ENCODE measurements at regions not wholly inside any gene's neighbourhood (a gene's known extent, or its start where the extent isn't known, plus 50 kb on each side); places are given as distances from the start of the nearest gene placed in this dataset.
"Not testable (repeated sequence)": the region's sequence is repeated elsewhere in the genome, so short reads cannot be mapped to it uniquely, and the experiment has no call there.

GRCh38 chr12:19671695-19672094 lies 232.4 kb downstream of the AEBP2 start:
- DNase-seq (ENCODE audit: low spot score): no peak
- Histone ChIP-seq H3K4me1 (no peaks in the 10 kb centered on the region), H3K9me3 (no peaks in the 10 kb centered on the region), H3K4me3 (no peak overlapping the region), H3K36me3 (no peaks in the 10 kb centered on the region), H3K27me3 (no peaks in the 10 kb centered on the region), H3K27ac (no peak overlapping the region)
- TF ChIP-seq CTCF (IDR thresholded peaks at IDR 0.05): no peak

GRCh38 chr12:19674437-19674836 lies 235.1 kb downstream of the AEBP2 start:
- Histone ChIP-seq H3K4me1 (no peaks in the 10 kb centered on the region), H3K27me3 (no peaks in the 10 kb centered on the region), H3K9me3 (peaks cover 0 to 11% of the 10 kb centered on the region in 2 donors), H3K27ac (no peak overlapping the region), H3K4me3 (no peak overlapping the region), H3K36me3 (no peaks in the 10 kb centered on the region)
- DNase-seq (ENCODE audit: low spot score): no peak
- TF ChIP-seq CTCF (IDR thresholded peaks at IDR 0.05): no peak

- Histone ChIP-seq H3K27ac (no peak overlapping the region), H3K4me1 (no peaks in the 10 kb centered on the region), H3K4me3 (no peak overlapping the region), H3K36me3 (no peaks in the 10 kb centered on the region), H3K27me3 (no peaks in the 10 kb centered on the region), H3K9me3 (peaks cover 0 to 17% of the 10 kb centered on the region in 2 donors)
- no peak for TF ChIP-seq CTCF (IDR thresholded peaks at IDR 0.05)
- DNase-seq (ENCODE audit: low spot score): no peak
These were observed 236.1 kb downstream of the AEBP2 start for GRCh38 chr12:19675361-19675760.

GRCh38 chr12:19678501-19678900 lies 239.2 kb downstream of the AEBP2 start:
- not testable (repeated sequence) for H3K36me3 ChIP-seq; DNase-seq (ENCODE audit: low spot score); H3K4me3 ChIP-seq; H3K27me3 ChIP-seq; H3K4me1 ChIP-seq; H3K27ac ChIP-seq
- H3K9me3 ChIP-seq: peaks cover 0 to 17% of the 10 kb centered on the region in 2 donors

- Histone ChIP-seq H3K27ac (no peak overlapping the region), H3K27me3 (no peaks in the 10 kb centered on the region), H3K9me3 (peaks cover 0 to 17% of the 10 kb centered on the region in 2 donors), H3K36me3 (no peaks in the 10 kb centered on the region), H3K4me1 (no peaks in the 10 kb centered on the region), H3K4me3 (no peak overlapping the region)
- no peak for DNase-seq (ENCODE audit: low spot score)
- no peak for TF ChIP-seq CTCF (IDR thresholded peaks at IDR 0.05)
These were observed 241.7 kb downstream of the AEBP2 start for GRCh38 chr12:19681007-19681406.

- Histone ChIP-seq H3K27me3 (no peaks in the 10 kb centered on the region), H3K4me3 (no peak overlapping the region), H3K27ac (peak overlapping the region in 1 of 2 donors; percentile 35), H3K4me1 (no peaks in the 10 kb centered on the region), H3K9me3 (peaks cover 0 to 10% of the 10 kb centered on the region in 2 donors), H3K36me3 (no peaks in the 10 kb centered on the region)
- DNase-seq (ENCODE audit: low spot score): no peak
- TF ChIP-seq CTCF (IDR thresholded peaks at IDR 0.05): no peak
These were observed 244.1 kb downstream of the AEBP2 start for GRCh38 chr12:19683178-19683927.
